Sigmoid colon (tissue), 6 donors: ENCODE measurements at regions not wholly inside any gene's neighbourhood (a gene's known extent, or its start where the extent isn't known, plus 50 kb on each side); places are given as distances from the start of the nearest gene placed in this dataset.

ENCODE experiments used
- DNase-seq: peaks from one replicate; pipeline ENCODE4 v3.0.0-alpha.2; 2019
- H3K27ac ChIP-seq, 4 donors: fragments of 200-600 bp; sonication (generic); one replicate each; pipeline ENCODE4 v1.5.1; 2016 to 2019; ENCODE audit warnings: mild to moderate bottlenecking in 1 of 4
- H3K27me3 ChIP-seq, 3 donors: fragments of 200-600 bp; sonication (generic); one replicate each; pipeline ENCODE4 v1.5.1; 2019; ENCODE audit warnings: mild to moderate bottlenecking in 1 of 3
- H3K36me3 ChIP-seq, 4 donors: fragments of 200-600 bp; sonication (generic); one replicate each; pipeline ENCODE4 v1.5.1; 2016 to 2019
- H3K4me1 ChIP-seq, 4 donors: fragments of 200-600 bp; sonication (generic); one replicate each; pipeline ENCODE4 v1.5.1; 2017 to 2019
- H3K4me3 ChIP-seq, 4 donors: fragments of 200-600 bp; sonication (generic); one replicate each; pipeline ENCODE4 v1.5.1; 2017 to 2019; ENCODE audit warnings: mild to moderate bottlenecking in 2 of 4, moderate library complexity in 1 of 4
- H3K9me3 ChIP-seq, 4 donors: fragments of 200-600 bp in 3 of 4; sonication (generic) in 3 of 4; one replicate each; pipeline versions ENCODE4 v1.5.1 to v1.6.1; 2013 to 2019
- CTCF ChIP-seq, 4 experiments: fragments of 450-650 bp in 3 of 4; fragments of 200-600 bp in 1 of 4; IDR thresholded peaks; one replicate each; pipeline ENCODE4 v1.5.1; 2016 to 2019; ENCODE audit warnings: antibody characterized with exemption in 4 of 4, mild to moderate bottlenecking in 3 of 4, moderate library complexity in 2 of 4
- EP300 ChIP-seq, 4 donors: sonication (generic); formaldehyde crosslinking; IDR thresholded peaks; one replicate each; pipeline ENCODE4 v1.6.1; 2017; ENCODE audit warnings: antibody characterized with exemption in 4 of 4
- POLR2A ChIP-seq, 2 donors: fragments of 450-650 bp; IDR thresholded peaks; one replicate each; pipeline ENCODE4 v1.6.1; 2016; ENCODE audit warnings: antibody characterized with exemption in 2 of 2, mild to moderate bottlenecking in 2 of 2, moderate library complexity in 2 of 2
- POLR2AphosphoS5 ChIP-seq, 4 donors: sonication (generic); formaldehyde crosslinking; IDR thresholded peaks; one replicate each; pipeline ENCODE4 v1.6.1; 2017; ENCODE audit warnings: antibody characterized with exemption in 4 of 4
- WGBS, 2 donors: extraction: QIAGEN DNeasy Blood & Tissue Kit; methylation state at CpG; one replicate each; pipeline ENCODE4 v1.1.7; 2013; 5-methylcytosine and 5-hydroxymethylcytosine counted together
- intact Hi-C: fragments of 100-400 bp; cut with DNase I; formaldehyde crosslinking; loops from one replicate; pipeline ENCODE4 v1.15.1; 2023
- donor health status: healthy with polysubstance abuse.
- donor health status: healthy.

- no peak for DNase-seq
- no peak overlapping the region for H3K27ac ChIP-seq
- intact Hi-C loops = no loop called here
- H3K36me3 ChIP-seq = no peaks in the 10 kb centered on the region
- no peaks in the 10 kb centered on the region for H3K4me1 ChIP-seq
- no peak for TF ChIP-seq CTCF (IDR thresholded peaks at IDR 0.05)
- TF ChIP-seq POLR2AphosphoS5 (IDR thresholded peaks at IDR 0.05) = no peak
- no peak for TF ChIP-seq POLR2A (IDR thresholded peaks at IDR 0.05)
- TF ChIP-seq EP300 (IDR thresholded peaks at IDR 0.05) = no peak
- 79 to 83% methylated on average over 6 of the region's 6 CpGs for WGBS, 2 donors
- H3K9me3 ChIP-seq = no peaks in the 10 kb centered on the region
- no peaks in the 10 kb centered on the region for H3K27me3 ChIP-seq
- H3K4me3 ChIP-seq = no peak overlapping the region
These were observed 598.4 kb upstream of the GNPDA2 start for GRCh38 chr4:45324455-45325417.

GRCh38 chr4:45323453-45324058 lies 597.2 kb upstream of the GNPDA2 start:
- no peak for DNase-seq
- Histone ChIP-seq H3K36me3 (no peaks in the 10 kb centered on the region), H3K9me3 (no peaks in the 10 kb centered on the region), H3K27ac (no peak overlapping the region), H3K4me3 (no peak overlapping the region), H3K4me1 (no peaks in the 10 kb centered on the region), H3K27me3 (no peaks in the 10 kb centered on the region)
- intact Hi-C loops = no loop called here
- TF ChIP-seq EP300 (IDR thresholded peaks at IDR 0.05) = no peak
- TF ChIP-seq POLR2A (IDR thresholded peaks at IDR 0.05) = no peak
- no peak for TF ChIP-seq POLR2AphosphoS5 (IDR thresholded peaks at IDR 0.05)
- TF ChIP-seq CTCF (IDR thresholded peaks at IDR 0.05) = no peak
- WGBS, 2 donors = 83 to 84% methylated on average over 2 of the region's 2 CpGs

- no peaks in the 10 kb centered on the region for H3K4me1 ChIP-seq
- H3K27me3 ChIP-seq = no peaks in the 10 kb centered on the region
- H3K27ac ChIP-seq = no peak overlapping the region
- TF ChIP-seq EP300 (IDR thresholded peaks at IDR 0.05) = no peak
- TF ChIP-seq POLR2AphosphoS5 (IDR thresholded peaks at IDR 0.05) = no peak
- no peak for TF ChIP-seq POLR2A (IDR thresholded peaks at IDR 0.05)
- no peak for TF ChIP-seq CTCF (IDR thresholded peaks at IDR 0.05)
- H3K4me3 ChIP-seq = no peak overlapping the region
- no peak for DNase-seq
- H3K36me3 ChIP-seq = no peaks in the 10 kb centered on the region
- H3K9me3 ChIP-seq = no peaks in the 10 kb centered on the region
- intact Hi-C loops = no loop called here
- 59 to 74% methylated on average over 1 of the region's 1 CpG for whole genome bisulfite sequencing, 2 donors
These were observed 591.4 kb upstream of the GNPDA2 start for GRCh38 chr4:45317739-45318138.

GRCh38 chr4:45317276-45317675 lies 590.9 kb upstream of the GNPDA2 start:
- WGBS, 2 donors = 51 to 60% methylated on average over 2 of the region's 2 CpGs
- intact Hi-C loops = no loop called here

More at GRCh38 chr4:45317276-45317675, 590.9 kb upstream of the GNPDA2 start:
- H3K27me3 ChIP-seq = no peaks in the 10 kb centered on the region
- H3K4me1 ChIP-seq = no peaks in the 10 kb centered on the region
- no peak overlapping the region for H3K27ac ChIP-seq
- no peaks in the 10 kb centered on the region for H3K36me3 ChIP-seq
- H3K4me3 ChIP-seq = no peak overlapping the region
- no peak for TF ChIP-seq CTCF (IDR thresholded peaks at IDR 0.05)
- no peak for TF ChIP-seq EP300 (IDR thresholded peaks at IDR 0.05)
- no peak for TF ChIP-seq POLR2AphosphoS5 (IDR thresholded peaks at IDR 0.05)
- TF ChIP-seq POLR2A (IDR thresholded peaks at IDR 0.05) = no peak
- H3K9me3 ChIP-seq = no peaks in the 10 kb centered on the region
- no peak for DNase-seq
